CD4-positive, alpha-beta T cell treated with Interleukin-15 for 1 hour (primary cell): ENCODE measurements at regions not wholly inside any gene's neighbourhood (a gene's known extent, or its start where the extent isn't known, plus 50 kb on each side); places are given as distances from the start of the nearest gene placed in this dataset.

Experiments
- DNase-seq: peaks from one replicate; pipeline ENCODE4 v3.0.0-alpha.2; 2020

DNA sequence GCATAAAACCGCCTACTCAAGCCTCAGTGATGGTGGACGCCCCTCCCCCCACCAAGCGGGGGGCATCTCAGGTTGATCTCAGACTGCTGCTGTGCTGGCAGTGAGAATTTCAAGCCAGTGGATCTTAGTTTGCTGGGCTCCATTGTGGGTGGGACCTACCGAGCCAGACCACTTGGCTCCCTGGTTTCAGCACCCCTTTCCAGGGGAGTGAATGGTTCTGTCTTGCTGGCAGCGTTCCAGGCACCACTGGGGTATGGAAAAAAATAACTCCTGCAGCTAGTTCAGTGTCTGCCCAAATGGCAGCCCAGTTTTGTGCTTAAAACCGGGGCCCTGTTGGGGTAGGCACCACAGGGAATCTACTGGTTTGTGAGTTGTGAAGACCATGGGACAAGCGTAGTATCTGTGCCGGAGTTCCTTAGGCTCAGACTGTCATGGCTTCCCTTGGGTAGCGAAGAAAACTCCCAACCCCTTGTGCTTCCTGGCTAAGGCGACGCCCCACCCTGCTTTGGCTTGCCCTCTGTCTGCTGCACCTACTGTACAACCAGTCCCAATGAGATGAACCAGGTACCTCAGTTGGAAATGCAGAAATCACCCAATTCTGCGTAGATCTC lies 1334.5 kb upstream of the ADGRB3 start:
- DNase-seq, result no peak

DNA sequence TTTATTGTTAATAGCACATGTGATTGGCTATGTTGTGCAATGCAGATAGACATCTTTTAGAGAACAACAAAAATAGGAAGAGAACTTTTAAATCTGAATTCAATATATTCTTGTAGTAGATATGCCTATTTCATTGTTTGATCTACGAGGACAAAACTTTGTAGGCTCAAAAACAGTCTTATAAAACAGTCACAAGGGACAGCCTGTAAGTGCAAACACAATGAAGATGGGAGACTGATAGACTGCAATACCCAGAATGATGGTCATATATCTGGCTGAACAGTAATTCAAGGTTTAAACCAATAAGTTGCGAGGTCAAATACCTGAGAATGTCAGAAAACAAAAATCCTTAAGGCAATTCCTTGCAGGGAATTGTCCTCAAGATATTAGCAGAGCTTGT lies 1342.9 kb upstream of the ADGRB3 start:
- no peak for DNase-seq

DNA sequence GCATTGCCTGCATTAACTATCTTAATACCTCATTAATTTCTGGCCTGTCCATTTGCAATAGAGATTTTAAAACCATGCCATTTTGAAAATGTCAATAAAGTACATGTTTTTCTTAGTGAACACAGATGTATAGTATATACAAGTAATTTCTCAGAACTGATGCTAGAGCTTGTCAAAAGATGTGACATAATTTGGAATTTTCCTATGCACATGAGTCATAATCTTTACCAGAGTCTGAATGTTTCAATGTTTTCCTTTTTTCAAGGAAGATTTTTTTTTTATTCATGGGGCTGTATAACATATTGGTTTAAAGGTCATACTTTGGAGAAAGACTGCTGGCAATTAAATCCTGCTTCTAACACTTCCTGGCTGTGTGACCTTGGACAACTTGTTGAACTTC lies 1347.5 kb upstream of the ADGRB3 start:
- no peak for DNase-seq

DNA sequence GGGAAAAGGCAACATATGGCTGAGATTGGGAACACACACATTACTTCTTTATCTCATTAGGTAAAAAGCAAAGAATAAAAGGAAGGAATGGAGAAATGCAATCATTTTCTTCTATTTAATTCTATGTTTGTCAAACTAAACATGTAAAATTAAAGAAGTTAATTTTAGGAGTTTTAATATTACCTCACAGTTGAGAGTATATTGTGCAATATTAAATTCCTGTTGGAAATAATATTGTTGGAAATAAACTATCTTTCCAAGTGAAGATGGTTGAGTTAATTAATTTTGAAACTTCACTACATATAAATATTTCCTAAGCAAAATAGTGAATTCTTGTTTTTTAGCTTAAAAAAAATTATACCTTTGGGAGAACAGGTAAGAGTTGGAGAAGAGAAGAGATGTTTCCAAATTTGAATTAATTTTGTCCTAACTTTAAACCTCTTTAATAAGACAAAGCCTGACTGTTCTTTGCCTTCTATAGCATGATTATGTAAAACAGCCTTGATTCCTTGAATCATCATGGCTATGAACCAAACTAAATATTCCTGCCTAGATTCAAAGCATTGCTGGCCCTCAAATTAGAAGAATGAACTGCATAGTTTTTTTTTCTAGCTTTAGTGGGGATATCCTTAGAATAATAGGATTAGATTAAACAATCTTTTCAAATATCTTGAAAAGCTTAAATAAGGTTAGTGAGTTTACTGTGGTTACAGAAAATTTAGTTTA lies 1349.1 kb upstream of the ADGRB3 start:
- DNase-seq, result no peak

DNA sequence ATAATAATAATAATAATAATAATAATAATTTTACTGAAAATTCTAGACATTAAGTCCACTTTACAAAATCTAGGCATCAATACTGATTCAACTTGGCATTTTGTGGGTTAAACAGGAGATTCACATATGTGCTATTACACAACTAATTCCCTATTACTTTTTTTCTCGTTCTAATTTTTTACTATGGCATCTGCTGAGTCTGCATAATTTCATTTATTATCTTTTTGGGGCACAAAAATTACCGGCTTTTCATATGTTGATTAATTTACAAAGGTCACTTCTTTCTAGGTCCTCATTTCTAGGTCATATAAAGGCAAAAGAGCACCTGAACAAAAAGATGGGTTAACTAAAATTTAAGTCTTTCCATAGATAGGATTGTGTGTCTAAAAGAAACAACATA lies 1357.8 kb upstream of the ADGRB3 start:
- no peak for DNase-seq

DNA sequence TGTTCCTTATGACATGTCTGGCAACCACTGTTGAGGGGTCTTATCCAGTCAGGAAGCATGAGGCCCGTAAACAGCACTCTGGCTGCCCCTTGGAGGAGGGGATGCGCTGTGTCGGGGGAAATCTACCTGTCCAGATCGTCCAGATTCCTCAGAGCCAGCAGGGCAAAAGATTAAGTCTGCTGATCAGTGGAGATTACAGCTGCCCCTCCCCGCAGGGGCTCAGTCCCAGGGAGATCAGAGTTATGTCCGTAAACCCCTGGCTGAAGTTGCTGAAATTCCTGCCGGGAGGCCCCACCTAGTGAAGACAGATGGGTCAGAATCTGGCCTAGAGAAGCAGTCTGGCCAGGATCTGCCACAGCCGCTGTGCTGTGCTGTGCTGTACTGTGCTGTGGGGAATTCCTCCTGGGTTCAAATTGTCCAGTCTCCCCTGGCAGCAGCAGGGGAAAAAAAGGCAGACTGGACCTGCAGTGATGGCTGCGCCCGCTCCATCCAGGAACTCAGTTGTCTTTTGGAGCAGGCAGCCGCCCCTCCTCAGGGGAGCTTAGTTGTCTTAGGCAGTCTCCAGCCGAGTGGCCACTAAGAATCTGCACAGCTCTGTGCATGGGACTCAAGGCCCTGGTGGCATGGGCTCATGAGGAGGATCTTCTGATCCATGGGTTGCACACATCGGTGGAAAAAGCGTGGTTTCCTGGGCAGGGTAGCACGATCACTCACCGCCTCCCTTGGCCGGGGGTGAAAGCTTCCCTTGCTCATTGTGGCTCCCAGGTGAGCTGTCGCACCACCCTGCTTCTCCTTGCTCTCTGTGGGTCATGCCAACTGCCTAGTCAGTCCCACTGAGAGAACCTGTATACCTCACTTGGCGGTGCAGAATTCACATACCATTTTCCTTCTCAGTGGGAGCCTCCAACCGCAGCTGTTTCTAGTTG lies 1368.8 kb upstream of the ADGRB3 start:
- DNase-seq, result no peak

DNA sequence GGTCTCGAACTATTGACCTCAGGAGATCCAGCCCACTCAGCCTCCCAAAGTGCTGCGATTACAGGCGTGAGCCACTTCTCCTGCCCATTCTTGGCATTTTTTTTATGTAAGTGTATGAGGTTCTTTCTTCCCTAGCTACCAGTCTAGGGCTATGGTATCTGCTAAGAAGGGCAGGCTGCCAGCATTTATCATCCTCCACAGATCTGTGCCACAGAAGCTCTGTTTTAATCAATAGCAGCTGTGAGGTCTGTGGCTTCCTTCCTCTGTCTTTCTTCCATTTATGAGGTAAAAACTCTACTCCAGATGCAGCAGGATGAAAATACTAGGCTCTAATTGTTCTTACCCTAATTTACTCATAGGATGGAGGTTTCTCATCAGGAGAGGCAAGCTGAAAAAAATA lies 1382.4 kb upstream of the ADGRB3 start:
- DNase-seq, result no peak

DNA sequence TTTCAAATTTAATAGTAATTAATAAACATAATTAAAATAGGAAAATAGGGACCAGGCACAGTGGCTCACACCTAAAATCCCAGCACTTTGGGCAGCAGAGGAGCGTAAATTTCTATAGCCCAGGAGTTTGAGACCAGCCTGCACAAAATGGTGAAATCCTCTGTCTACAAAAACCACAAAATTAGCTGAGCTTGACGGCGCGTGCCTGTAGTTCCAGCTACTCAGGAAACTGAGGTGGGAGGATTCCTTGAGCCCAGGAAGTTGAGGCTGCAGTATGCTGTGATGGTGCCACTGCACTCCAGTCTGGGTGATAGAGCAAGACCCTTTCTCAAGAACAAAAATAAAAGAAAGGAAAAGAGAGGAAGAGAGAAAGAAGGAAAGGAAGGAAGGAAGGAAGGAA lies 1387.0 kb upstream of the ADGRB3 start:
- no peak for DNase-seq

DNA sequence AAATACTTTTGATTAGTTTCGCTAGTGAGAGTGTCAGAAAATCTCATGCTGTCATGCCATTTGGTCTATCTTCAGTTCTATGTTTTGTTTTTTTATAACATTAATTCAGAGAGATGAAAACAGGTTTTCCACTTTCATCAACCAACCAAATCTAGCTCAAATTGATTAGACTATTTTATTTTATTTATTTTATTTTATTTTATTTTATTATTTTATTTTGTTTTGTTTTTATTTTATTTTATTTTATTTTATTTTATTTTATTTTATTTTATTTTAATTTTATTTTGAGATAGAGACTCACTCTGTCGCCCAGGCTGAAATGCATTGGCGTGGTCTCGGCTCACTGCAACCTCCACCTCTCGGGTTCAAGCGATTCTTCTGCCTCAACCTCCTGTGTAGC lies 1391.0 kb upstream of the ADGRB3 start:
- DNase-seq, result no peak

DNA sequence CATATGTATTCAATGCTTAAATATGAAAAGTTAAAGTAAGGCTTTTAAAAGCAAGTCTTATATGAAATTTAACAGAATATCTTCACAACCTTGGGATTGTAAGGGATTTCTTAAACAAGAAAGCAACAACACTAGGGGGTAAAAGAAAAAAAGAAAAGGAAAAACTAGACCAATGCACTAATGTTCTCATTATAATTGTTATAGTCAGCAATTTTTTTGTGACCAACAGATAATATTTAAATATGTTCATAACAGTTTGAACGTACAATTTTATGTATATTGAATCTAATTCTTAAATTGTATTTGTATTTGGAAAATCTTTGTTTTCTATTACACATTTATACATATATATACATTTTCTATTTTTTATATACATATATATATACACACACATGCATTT lies 1397.8 kb upstream of the ADGRB3 start:
- no peak for DNase-seq

DNA sequence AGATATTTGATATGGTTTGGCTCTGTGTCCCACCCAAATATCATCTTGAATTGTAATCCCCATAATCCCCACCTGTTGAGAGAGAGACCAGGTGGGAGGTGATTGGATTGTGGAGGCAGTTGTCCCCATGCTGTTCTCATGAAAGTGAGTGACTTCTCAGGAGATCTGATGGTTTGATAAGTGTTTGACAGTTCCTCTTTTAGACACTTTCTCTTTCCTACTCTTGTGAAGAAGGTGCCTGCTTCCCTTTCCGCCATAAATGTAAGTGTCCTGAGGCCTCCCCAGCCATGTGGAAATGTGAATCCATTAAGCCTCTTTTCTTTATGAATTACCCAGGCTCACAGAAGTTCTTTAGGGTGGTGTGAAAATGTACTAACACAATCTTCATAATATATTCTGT lies 1404.0 kb upstream of the ADGRB3 start:
- DNase-seq, result no peak

DNA sequence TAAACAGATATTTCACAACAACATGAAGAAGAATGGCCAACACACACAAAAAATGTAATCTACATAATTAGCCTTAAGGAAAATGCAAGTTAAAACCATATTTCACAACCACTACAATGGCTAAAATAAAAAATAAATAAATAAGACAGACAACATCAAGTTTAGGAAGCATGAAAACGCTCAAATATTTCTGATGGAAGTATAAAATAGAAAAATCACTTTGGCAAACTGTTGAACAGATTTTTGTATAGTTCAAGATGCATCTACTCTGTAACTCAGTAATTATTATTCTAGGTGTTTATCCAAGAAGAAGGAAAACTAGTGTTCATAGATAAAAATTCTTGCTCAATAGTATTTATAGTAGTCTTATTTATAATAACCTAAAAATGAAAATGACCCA lies 1410.1 kb upstream of the ADGRB3 start:
- no peak for DNase-seq

DNA sequence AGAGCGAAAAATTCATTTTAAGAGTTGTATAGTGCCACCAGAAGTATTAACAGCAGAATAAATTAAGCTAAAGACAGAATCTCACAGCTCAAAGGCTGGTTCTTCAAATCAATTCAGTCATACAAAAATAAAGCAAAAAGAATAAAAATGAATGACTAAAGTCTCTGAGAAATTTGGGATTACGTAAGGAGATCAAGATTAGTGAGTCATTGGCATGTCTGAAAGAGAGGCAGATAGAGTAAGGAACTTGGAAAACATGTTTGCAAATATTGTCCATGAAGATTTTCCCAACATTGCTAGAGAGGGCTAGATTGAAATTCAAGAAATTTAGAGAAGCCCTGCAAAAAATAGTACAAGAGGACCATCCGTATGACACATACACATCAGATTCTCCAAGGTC lies 1413.9 kb upstream of the ADGRB3 start:
- DNase-seq, result no peak

DNA sequence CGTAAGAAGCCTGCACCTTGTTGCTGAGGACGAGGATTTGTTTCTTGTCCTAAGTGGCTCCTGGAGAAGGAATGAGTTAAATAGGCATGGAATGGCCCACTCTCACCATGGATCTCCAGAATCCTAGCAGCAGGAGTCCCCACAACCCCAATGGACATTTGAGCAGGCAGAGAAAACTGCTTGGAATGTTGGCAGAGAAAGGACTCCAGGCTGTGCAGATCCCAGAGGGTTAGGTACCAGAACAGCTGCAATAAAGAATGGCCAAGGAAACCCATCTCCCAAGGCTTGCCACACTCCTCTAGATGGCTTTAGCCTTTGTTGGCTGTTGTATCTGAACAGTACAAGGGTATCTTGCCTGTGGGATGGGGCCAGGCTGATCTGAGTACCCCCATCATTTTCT lies 1415.7 kb upstream of the ADGRB3 start:
- DNase-seq, result no peak

DNA sequence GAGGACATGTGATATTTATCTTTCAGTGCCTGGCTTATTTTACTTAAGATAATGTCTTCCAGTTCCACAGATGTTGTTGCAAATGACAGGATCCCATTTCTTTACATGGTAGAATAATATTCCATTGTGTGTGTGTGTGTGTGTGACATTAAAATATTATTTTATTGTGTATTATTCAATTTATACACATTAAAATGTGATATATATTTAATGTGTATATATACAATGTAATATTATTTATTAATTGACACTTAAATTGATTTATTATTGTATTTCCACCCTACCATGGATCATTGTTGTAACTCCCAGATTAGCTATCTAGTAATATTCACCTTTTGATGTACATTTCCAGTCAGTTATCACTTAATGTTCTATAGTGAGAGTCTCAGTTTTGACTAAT lies 1422.5 kb upstream of the ADGRB3 start:
- no peak for DNase-seq

DNA sequence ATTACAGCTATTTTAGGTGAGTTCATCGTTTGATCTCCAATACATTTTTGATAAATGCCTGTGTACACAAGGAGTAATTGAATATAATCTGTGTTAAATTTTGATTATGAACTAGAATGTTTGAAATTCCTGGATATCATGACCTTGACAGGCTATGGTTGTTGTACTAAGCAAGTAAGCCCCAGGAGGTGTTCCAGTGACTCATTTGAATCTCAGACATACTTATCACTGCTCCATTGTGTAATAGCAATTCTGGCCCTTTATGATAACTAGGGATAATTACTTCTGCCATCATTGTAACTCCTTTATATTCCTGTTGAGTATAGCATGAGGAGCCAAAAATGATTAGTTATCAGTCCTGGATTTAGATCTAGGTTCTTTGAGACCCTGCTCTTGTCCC lies 1424.6 kb upstream of the ADGRB3 start:
- DNase-seq, result no peak

DNA sequence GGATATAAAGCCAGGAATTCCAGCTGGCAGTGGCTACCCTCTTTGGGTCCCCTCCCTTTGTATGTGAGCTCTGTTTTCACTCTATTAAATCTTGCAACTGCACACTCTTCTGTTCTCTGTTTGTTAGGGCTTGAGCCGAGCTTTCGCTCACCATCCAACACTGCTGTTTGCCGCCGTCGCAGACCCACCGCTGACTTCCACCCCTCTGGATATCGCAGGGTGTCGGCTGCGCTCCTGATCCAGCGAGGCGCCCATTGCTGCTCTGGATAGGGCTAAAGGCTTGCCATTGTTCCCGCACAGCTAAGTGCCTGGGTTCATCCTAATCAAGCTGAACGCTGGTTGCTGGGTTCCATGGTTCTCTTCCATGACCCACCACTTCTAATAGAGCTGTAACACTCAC lies 1433.5 kb upstream of the ADGRB3 start:
- DNase-seq, result no peak

DNA sequence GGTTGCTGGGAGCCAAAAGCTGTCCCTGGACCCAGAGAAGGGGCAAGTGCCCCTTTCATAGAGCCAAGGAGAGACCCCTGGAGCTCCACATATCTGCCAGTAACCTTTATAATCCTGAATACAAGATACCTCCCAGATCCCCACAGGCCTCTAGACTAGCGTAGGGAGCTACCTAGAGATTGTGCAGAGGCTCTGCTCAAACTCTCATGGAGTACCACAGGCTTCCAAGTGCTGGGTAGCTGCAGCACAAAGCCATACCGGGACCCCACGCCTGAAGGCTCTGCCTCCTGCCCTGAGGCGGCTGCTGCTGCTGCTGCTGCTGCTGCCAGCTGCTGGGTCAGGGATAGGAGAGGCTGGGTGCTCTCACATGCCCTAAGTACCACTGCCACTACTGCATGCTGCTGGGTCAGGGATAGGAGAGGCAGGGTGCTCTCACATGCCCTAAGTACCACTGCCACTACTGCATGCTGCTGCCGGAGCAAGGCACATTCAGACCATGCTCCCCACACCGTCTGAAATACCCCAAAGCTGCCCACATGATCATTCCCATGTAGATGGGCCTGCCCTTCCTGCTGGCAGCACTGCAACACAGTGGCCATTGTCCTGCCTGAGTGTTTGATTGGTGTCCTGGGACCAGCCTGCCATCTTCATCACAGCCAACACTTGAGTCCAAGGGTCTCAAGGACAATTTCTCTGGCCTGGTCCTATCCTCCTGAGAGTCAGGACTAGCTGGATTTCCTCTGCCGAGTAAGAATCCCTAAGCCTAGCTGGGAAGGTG lies 1434.3 kb upstream of the ADGRB3 start:
- no peak for DNase-seq

DNA sequence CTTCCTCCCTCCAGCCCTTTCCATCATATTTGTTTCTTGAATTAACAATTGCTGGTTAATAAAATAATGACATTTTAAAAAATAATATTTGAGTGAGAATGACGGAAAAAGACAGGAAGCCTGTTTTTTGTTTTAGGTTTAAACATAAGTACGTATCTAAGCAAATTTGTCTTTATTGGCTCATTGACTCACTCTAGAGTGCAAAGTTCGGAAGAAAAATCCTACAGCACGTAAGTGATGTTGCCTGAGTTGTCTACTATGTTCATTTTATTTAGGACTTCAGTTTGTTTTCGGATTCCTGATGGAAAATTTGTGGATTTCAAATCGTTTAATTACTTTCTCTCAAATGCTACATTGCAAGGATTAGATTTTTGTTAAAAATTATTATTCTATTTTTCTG lies 1435.7 kb upstream of the ADGRB3 start:
- no peak for DNase-seq

DNA sequence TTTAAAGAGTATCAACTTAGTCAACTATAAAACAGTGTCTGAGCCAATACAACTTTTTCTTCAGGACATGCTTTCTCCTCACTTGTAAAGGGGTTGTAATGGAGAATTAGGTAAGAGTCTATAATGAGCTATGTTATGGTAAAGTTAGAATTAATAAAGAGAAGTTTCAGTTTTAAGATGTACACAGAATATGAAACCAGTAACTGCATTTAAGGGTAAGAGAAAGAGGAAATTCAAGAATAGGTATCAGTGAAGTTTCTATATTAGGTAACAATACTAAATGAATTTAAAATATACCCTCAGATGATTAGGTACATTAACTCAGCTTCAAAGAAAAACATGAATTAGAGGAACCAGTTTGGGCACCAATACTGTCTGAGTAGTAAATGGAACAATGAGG lies 1444.3 kb upstream of the ADGRB3 start:
- DNase-seq, result no peak

DNA sequence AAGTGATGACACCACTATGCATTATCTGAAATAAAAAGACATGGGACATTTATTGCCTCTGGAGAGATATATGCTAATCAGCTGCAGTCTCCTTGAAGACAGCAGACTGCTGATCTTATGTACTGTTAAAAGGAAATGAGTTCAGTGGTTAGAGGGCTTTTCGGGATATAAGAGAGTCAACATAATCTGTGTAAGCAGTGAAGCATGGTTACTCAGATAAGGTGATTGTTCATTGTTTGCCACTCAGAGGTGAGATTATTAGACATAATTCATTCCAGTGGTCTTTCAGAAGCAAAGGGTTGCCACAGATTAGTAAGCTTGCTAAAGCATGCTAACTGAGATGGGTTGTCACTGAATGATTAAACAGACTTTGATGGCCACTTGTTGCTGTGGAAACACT lies 1450.7 kb upstream of the ADGRB3 start:
- no peak for DNase-seq

DNA sequence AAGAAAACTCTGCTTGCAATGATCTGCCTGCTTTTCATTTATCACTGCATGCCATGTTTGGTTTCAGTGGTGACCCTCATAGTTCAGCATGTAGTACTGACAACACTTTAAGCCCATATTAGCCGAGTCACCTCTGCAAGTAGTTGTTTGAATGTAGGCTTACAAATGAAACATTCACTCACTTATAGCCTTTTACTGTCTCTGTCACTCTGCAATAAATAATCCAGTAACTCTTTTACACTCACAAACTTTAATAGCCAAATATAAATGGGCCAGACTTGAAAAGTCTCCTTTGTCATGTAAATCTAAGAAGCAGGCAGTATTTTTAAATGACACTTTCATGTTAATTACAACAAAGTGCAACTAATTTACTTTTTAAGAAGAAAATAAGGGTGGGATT lies 1460.0 kb upstream of the ADGRB3 start:
- DNase-seq, result no peak

DNA sequence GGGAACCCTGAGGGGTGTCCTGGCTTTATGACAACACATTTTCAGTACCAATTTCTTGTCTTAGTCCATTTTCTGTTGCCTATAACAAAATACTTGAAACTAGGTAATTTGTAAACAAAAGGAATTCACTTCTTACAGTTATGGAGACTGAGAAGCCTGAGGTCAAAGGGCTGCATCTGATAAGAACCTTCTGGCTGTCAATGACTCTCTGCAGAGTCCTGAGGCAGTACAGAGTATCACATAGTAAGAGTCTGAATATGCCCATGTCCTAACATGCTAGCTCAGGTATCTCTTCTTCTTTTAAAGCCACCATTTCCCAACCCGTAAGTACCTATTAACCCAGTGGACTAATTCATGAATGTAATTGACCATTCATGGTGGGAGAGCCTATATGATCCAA lies 1458.6 kb upstream of the EYS start:
- DNase-seq, result no peak
